Uterus (tissue), 2 donors: ENCODE measurements at regions not wholly inside any gene's neighbourhood (a gene's known extent, or its start where the extent isn't known, plus 50 kb on each side); places are given as distances from the start of the nearest gene placed in this dataset.

Source experiments
- POLR2A ChIP-seq, 2 donors: fragments of 450-650 bp; IDR thresholded peaks; one replicate each; pipeline ENCODE4 v1.6.1; 2016; ENCODE audit warnings: antibody characterized with exemption in 2 of 2, mild to moderate bottlenecking in 1 of 2, moderate library complexity in 1 of 2
- TF ChIP-seq, protein P1 (sequence below), 4 experiments: fragments of 200-600 bp in 2 of 4; fragments of 450-650 bp in 2 of 4; sonication (generic) in 2 of 4; IDR thresholded peaks; one replicate each; pipeline ENCODE4 v1.5.1; 2016 to 2019; ENCODE audit warnings: antibody characterized with exemption in 4 of 4, mild to moderate bottlenecking in 2 of 4, moderate library complexity in 1 of 4

DNA sequence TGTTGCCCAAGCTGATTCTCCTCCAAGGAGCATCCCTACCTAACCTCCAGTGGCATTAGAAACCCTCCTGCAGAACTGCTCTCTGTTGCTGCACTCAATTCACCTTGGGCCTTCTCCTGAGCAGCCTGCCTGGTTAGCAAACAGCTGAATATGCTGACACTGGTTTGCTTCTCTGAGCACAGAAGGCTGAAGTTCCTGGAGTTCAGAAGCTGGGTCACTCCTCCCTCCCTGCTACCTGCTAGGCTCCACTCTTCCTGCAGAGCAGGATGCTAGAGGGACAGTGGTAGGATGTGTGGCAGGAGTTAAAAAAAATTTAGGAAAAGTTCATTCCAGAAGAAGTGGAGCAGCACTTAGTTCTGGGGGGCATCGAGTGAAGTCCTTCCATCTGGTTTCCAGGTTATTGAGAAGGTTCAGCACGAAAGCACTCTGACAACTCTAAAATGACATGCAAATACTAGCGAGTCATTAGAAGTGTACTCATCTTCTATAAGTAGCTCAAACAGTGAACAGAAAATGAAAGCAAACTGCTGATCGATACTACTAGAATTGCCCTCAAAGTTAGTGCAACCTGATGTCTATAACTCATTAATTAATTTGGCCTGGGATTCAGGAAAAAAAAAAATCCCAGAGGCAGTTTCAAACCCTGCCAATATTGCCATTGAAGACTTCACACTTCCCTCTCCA lies 293.7 kb downstream of the POU4F1 start:
- TF ChIP-seq, protein P1, sequence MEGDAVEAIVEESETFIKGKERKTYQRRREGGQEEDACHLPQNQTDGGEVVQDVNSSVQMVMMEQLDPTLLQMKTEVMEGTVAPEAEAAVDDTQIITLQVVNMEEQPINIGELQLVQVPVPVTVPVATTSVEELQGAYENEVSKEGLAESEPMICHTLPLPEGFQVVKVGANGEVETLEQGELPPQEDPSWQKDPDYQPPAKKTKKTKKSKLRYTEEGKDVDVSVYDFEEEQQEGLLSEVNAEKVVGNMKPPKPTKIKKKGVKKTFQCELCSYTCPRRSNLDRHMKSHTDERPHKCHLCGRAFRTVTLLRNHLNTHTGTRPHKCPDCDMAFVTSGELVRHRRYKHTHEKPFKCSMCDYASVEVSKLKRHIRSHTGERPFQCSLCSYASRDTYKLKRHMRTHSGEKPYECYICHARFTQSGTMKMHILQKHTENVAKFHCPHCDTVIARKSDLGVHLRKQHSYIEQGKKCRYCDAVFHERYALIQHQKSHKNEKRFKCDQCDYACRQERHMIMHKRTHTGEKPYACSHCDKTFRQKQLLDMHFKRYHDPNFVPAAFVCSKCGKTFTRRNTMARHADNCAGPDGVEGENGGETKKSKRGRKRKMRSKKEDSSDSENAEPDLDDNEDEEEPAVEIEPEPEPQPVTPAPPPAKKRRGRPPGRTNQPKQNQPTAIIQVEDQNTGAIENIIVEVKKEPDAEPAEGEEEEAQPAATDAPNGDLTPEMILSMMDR (IDR thresholded peaks at IDR 0.05) = no peak
- no peak for TF ChIP-seq POLR2A (IDR thresholded peaks at IDR 0.05)
